GM12878 (cell line): ENCODE measurements at regions not wholly inside any gene's neighbourhood (a gene's known extent, or its start where the extent isn't known, plus 50 kb on each side); places are given as distances from the start of the nearest gene placed in this dataset.

ENCODE experiments used
- ATAC-seq: fragments of 200-7000 bp; cut with Tn5 transposase; 3 replicates; pipeline ENCODE4 v1.9.1; 2020; ENCODE audit warnings: mild to moderate bottlenecking, moderate library complexity
- BruUV-seq: library from RNA; stranded (reverse); fragments of 400-500 nt; replicated peaks from 2 replicates; lab custom pipeline; 2021; lab: Mats Ljungman, UMichigan
- CTCF ChIA-PET: fragments of 300-600 bp; sonication (Branson Sonifier 250); formaldehyde crosslinking; extraction: SDS; loops from one replicate; lab custom pipeline; 2021; ENCODE audit warnings: inconsistent platforms; lab: Yijun Ruan, JAX
- POLR2A ChIA-PET: fragments of 350-600 bp; formaldehyde crosslinking; extraction: SDS; loops from one replicate; lab custom pipeline; 2021; ENCODE audit warnings: inconsistent platforms; lab: Charles Lee
- RAD21 ChIA-PET: fragments of 300-600 bp; sonication (Branson Sonifier 250); formaldehyde crosslinking; loops from one replicate; lab custom pipeline; 2023; ENCODE audit warnings: antibody characterized with exemption; ENCODE audit not compliant: unreplicated experiment; lab: Charles Lee
- SMC1A ChIA-PET: fragments of 300-600 bp; sonication (Branson Sonifier 250); formaldehyde crosslinking; loops from one replicate; lab custom pipeline; 2023; ENCODE audit not compliant: unreplicated experiment, uncharacterized antibody; lab: Charles Lee
- DNase-seq: peaks from one replicate; pipeline ENCODE4 v3.0.0-alpha.2; 2011; ENCODE audit warnings: low read depth, low spot score
- FAIRE-seq: peaks from 3 replicates; lab custom pipeline; 2011; peaks lifted over from hg19 to GRCh38; lab: Jason Lieb, UNC
- H2AFZ ChIP-seq: 2 replicates; pipeline ENCODE4 v1.6.0; 2011; ENCODE audit warnings: low read depth, low read length, control low read depth; ENCODE audit not compliant: control insufficient read depth
- H3K27ac ChIP-seq: 2 replicates; pipeline ENCODE4 v1.5.1; 2011; ENCODE audit warnings: control low read depth; ENCODE audit not compliant: control insufficient read depth, insufficient read depth
- H3K27me3 ChIP-seq, 2 experiments: replicated peaks in 1 of 2; 2 replicates each; pipeline versions ENCODE4 v1.6.0 to v1.6.1; 2011; ENCODE audit warnings: low read length in 1 of 2; ENCODE audit not compliant: control insufficient read depth in 2 of 2, insufficient read depth in 2 of 2
- H3K36me3 ChIP-seq, 2 experiments: 2 replicates each; pipeline ENCODE4 v1.5.1; 2011; ENCODE audit warnings: low read length in 1 of 2; ENCODE audit not compliant: control insufficient read depth in 2 of 2, insufficient read depth in 2 of 2
- H3K4me1 ChIP-seq: 2 replicates; pipeline ENCODE4 v1.6.1; 2011; ENCODE audit warnings: mild to moderate bottlenecking, low read length, moderate library complexity, mixed read lengths; ENCODE audit not compliant: control insufficient read depth, insufficient read depth
- H3K4me2 ChIP-seq: 2 replicates; pipeline ENCODE4 v1.6.0; 2011; ENCODE audit warnings: control low read depth; ENCODE audit not compliant: control insufficient read depth, insufficient read depth
- H3K4me3 ChIP-seq: fragments of 200-600 bp; sonication (generic); 2 replicates; pipeline ENCODE4 v1.5.1; 2016
- H3K79me2 ChIP-seq: 2 replicates; pipeline ENCODE4 v1.6.0; 2011; ENCODE audit warnings: low read length; ENCODE audit not compliant: control insufficient read depth, insufficient read depth
- H3K9ac ChIP-seq: 2 replicates; pipeline ENCODE4 v1.8.0; 2011; ENCODE audit warnings: low read length, control low read depth, mixed read lengths; ENCODE audit not compliant: control insufficient read depth, insufficient read depth
- H3K9me3 ChIP-seq: replicated peaks from 3 replicates; pipeline ENCODE4 v1.5.1; 2011; ENCODE audit warnings: mild to moderate bottlenecking, low read length; ENCODE audit not compliant: control insufficient read depth, insufficient read depth
- H4K20me1 ChIP-seq: 2 replicates; pipeline ENCODE4 v1.6.0; 2011; ENCODE audit not compliant: control insufficient read depth, insufficient read depth
- CHD2 ChIP-seq: IDR thresholded peaks from 2 replicates; pipeline ENCODE4 v1.6.1; 2011; ENCODE audit warnings: low read depth, low read length, improper control_type of control experiment, borderline replicate concordance
- IKZF1 ChIP-seq: fragments of 450-650 bp; conservative IDR thresholded peaks from 2 replicates; pipeline ENCODE4 v1.6.1; 2017; ENCODE audit warnings: antibody characterized with exemption, mild to moderate bottlenecking
- SMAD5 ChIP-seq: IDR thresholded peaks from 2 replicates; pipeline ENCODE4 v1.6.1; 2016; ENCODE audit warnings: antibody characterized with exemption, low read depth
- WGBS: methylation state at CpG from one replicate; pipeline ENCODE4 v1.1.6; 2016; ENCODE audit warnings: low lambda C conversion rate; ENCODE audit not compliant: insufficient replicate concordance, insufficient coverage; ENCODE audit errors: missing lambda C conversion rate; 5-methylcytosine and 5-hydroxymethylcytosine counted together
- in situ Hi-C: fragments of 300-500 bp; cut with MboI; formaldehyde crosslinking; loops from 9 replicates; pipeline ENCODE4 v1.14.3; 2018; ENCODE audit warnings: mixed read lengths
- intact Hi-C: fragments of 100-400 bp; cut with micrococcal nuclease; formaldehyde crosslinking; loops from one replicate; pipeline ENCODE4 v1.14.2; 2022; ENCODE audit not compliant: unreplicated experiment
- TF ChIP-seq, protein P1 (sequence below), 3 experiments: IDR thresholded peaks in 2 of 3; conservative IDR thresholded peaks in 1 of 3; 2 replicates each; pipeline ENCODE4 v1.5.1; 2011; ENCODE audit warnings: low read depth in 3 of 3, low read length in 3 of 3, mild to moderate bottlenecking in 3 of 3, control low read depth in 2 of 3, moderate library complexity in 2 of 3, inconsistent platforms in 1 of 3, mixed read lengths in 1 of 3; ENCODE audit not compliant: control insufficient read depth in 2 of 3, insufficient read depth in 1 of 3; ENCODE audit errors: extremely low read depth in 1 of 3
- TF ChIP-seq, protein P2 (sequence below): IDR thresholded peaks from 2 replicates; pipeline ENCODE4 v1.6.1; 2011; ENCODE audit warnings: mild to moderate bottlenecking, low read depth, low read length, moderate library complexity; ENCODE audit not compliant: insufficient replicate concordance
- TF ChIP-seq, protein P3 (sequence below): fragments of 450-650 bp; formaldehyde crosslinking; IDR thresholded peaks from 2 replicates; pipeline ENCODE4 v1.4.0; 2020; ENCODE audit warnings: mild to moderate bottlenecking, moderate library complexity
- TF ChIP-seq, protein P4 (sequence below): fragments of 450-650 bp; IDR thresholded peaks from 2 replicates; pipeline ENCODE4 v1.6.1; 2016; ENCODE audit warnings: mild to moderate bottlenecking, moderate library complexity, borderline replicate concordance

DNA sequence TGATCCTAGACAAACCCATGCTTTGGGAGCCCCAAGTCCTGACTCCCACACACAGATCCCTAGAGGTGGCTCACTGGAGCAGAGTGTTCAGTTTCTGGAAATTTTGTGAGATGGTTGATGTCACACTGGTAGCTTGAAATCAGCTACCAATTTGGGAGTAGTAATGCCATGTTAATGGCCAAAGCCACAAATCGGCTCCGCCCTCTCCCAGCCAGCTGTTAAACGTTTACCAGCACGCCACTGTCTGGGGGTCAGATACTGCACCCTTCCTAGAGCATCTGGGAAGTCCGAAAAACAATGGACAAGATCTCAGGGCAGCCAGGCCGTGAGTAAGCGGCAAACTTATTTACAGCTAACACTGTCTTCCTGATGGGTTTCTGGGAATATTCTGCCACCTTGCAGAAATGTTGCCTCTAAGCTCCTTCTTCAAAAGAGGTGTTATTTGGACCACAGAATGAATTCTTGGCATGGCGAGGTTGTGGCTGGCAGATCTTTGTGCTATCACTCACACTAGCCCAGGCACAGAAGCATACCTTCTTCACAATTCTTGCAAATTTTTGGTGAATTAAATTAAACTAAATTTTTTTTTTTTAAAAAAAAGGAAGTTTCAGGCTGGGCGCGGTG, 60.2 kb upstream of the FZD7 start (continued):
- TF ChIP-seq, protein P1, sequence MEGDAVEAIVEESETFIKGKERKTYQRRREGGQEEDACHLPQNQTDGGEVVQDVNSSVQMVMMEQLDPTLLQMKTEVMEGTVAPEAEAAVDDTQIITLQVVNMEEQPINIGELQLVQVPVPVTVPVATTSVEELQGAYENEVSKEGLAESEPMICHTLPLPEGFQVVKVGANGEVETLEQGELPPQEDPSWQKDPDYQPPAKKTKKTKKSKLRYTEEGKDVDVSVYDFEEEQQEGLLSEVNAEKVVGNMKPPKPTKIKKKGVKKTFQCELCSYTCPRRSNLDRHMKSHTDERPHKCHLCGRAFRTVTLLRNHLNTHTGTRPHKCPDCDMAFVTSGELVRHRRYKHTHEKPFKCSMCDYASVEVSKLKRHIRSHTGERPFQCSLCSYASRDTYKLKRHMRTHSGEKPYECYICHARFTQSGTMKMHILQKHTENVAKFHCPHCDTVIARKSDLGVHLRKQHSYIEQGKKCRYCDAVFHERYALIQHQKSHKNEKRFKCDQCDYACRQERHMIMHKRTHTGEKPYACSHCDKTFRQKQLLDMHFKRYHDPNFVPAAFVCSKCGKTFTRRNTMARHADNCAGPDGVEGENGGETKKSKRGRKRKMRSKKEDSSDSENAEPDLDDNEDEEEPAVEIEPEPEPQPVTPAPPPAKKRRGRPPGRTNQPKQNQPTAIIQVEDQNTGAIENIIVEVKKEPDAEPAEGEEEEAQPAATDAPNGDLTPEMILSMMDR (IDR thresholded peaks at IDR 0.05 in 2 of 3, conservative IDR thresholded peaks at IDR 0.05 in 1 of 3; ENCODE audit: control insufficient read depth in 2 of 3, extremely low read depth in 1 of 3, insufficient read depth in 1 of 3, low read depth in 3 of 3, low read length in 3 of 3): no peak
- TF ChIP-seq, protein P2, sequence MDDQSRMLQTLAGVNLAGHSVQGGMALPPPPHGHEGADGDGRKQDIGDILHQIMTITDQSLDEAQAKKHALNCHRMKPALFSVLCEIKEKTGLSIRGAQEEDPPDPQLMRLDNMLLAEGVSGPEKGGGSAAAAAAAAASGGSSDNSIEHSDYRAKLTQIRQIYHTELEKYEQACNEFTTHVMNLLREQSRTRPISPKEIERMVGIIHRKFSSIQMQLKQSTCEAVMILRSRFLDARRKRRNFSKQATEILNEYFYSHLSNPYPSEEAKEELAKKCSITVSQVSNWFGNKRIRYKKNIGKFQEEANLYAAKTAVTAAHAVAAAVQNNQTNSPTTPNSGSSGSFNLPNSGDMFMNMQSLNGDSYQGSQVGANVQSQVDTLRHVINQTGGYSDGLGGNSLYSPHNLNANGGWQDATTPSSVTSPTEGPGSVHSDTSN: no peak

DNA sequence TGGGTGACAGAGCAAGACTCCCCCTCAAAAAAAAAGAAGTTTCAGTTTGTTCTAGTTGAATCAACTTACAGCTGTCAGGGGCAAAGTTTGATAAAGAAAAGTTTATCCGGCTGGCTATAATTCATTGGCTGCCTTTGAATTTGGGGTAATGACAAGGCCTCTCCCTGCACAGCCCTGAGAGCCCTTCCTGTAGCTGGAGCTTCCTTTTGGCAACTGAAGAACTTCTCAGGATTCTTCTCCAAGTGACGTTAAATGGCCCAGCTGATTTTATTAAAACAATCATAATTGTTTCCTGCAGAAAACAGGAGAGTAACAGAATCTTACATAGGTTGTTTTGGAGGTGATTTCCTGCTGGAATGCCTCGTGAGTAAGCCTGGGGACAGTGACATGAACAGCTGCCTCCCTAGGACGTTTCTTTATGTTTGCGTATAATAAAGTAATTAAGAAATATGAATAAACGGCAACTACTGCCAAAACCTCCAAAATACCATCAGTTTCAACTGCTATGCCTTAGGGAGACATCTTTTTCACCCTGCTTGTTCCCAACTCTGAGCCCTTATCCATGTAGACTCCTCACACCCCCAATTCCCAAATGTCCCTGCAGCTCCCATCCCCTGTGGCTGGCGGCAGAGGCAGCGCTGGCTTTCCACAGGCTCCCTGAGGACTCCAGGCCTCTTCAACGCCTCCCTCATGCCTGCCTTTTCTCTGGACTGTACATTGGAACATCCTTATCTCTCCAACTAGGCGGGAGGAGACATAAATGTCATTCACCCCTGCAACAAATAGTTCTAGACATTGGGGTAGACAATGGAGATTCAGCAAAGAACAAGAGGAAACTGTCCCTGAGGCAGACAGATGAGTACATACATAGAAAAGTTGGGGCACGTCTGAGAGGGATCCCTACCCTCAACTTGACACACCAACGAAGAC, 59.2 kb upstream of the FZD7 start:
- BruUV-seq: no TSS peak
- in situ Hi-C loops (no loop called here), intact Hi-C loops (loop anchor here (5.0 kb wide), 1 partner anchor 63 kb away; no protein-coding TSS in a partner anchor)
- H3K27ac ChIP-seq: no peak overlapping the region
- no peaks in the 10 kb centered on the region for H4K20me1 ChIP-seq
- 37% methylated on average over 12 of the region's 12 CpGs for WGBS
- H3K36me3 ChIP-seq: no peaks in the 10 kb centered on the region
- no peaks in the 10 kb centered on the region for H3K4me1 ChIP-seq
- no peaks in the 10 kb centered on the region for H3K79me2 ChIP-seq
- no peak overlapping the region for H2AFZ ChIP-seq
- no peaks in the 10 kb centered on the region for H3K9me3 ChIP-seq
- no peak overlapping the region for H3K9ac ChIP-seq
- ChIA-PET SMC1A (interaction anchor here (0.7 to 3.7 kb wide), 7 partner anchors 17 to 113 kb away, joined by 3 to 11 read pairs (median 3); no protein-coding TSS in a partner anchor), CTCF (interaction anchor here (1.0 kb wide), 1 partner anchor 15 kb away, joined by 4 read pairs; no protein-coding TSS in a partner anchor), RAD21 (interaction anchor here (0.6 kb wide), 1 partner anchor 9 kb away, joined by 3 read pairs; no protein-coding TSS in a partner anchor), POLR2A (interaction anchor here (1.1 kb wide), 1 partner anchor 31 kb away, joined by 3 read pairs; no protein-coding TSS in a partner anchor)
- FAIRE-seq (no peak), DNase-seq (no peak), ATAC-seq (no peak)
- no peak overlapping the region for H3K4me3 ChIP-seq
- no peaks in the 10 kb centered on the region for H3K27me3 ChIP-seq
- no peak overlapping the region for H3K4me2 ChIP-seq
- no peak for TF ChIP-seq IKZF1
- TF ChIP-seq, protein P3, sequence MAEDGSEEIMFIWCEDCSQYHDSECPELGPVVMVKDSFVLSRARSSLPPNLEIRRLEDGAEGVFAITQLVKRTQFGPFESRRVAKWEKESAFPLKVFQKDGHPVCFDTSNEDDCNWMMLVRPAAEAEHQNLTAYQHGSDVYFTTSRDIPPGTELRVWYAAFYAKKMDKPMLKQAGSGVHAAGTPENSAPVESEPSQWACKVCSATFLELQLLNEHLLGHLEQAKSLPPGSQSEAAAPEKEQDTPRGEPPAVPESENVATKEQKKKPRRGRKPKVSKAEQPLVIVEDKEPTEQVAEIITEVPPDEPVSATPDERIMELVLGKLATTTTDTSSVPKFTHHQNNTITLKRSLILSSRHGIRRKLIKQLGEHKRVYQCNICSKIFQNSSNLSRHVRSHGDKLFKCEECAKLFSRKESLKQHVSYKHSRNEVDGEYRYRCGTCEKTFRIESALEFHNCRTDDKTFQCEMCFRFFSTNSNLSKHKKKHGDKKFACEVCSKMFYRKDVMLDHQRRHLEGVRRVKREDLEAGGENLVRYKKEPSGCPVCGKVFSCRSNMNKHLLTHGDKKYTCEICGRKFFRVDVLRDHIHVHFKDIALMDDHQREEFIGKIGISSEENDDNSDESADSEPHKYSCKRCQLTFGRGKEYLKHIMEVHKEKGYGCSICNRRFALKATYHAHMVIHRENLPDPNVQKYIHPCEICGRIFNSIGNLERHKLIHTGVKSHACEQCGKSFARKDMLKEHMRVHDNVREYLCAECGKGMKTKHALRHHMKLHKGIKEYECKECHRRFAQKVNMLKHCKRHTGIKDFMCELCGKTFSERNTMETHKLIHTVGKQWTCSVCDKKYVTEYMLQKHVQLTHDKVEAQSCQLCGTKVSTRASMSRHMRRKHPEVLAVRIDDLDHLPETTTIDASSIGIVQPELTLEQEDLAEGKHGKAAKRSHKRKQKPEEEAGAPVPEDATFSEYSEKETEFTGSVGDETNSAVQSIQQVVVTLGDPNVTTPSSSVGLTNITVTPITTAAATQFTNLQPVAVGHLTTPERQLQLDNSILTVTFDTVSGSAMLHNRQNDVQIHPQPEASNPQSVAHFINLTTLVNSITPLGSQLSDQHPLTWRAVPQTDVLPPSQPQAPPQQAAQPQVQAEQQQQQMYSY (CRISPR knock-in tag): no peak
- TF ChIP-seq, protein P4, sequence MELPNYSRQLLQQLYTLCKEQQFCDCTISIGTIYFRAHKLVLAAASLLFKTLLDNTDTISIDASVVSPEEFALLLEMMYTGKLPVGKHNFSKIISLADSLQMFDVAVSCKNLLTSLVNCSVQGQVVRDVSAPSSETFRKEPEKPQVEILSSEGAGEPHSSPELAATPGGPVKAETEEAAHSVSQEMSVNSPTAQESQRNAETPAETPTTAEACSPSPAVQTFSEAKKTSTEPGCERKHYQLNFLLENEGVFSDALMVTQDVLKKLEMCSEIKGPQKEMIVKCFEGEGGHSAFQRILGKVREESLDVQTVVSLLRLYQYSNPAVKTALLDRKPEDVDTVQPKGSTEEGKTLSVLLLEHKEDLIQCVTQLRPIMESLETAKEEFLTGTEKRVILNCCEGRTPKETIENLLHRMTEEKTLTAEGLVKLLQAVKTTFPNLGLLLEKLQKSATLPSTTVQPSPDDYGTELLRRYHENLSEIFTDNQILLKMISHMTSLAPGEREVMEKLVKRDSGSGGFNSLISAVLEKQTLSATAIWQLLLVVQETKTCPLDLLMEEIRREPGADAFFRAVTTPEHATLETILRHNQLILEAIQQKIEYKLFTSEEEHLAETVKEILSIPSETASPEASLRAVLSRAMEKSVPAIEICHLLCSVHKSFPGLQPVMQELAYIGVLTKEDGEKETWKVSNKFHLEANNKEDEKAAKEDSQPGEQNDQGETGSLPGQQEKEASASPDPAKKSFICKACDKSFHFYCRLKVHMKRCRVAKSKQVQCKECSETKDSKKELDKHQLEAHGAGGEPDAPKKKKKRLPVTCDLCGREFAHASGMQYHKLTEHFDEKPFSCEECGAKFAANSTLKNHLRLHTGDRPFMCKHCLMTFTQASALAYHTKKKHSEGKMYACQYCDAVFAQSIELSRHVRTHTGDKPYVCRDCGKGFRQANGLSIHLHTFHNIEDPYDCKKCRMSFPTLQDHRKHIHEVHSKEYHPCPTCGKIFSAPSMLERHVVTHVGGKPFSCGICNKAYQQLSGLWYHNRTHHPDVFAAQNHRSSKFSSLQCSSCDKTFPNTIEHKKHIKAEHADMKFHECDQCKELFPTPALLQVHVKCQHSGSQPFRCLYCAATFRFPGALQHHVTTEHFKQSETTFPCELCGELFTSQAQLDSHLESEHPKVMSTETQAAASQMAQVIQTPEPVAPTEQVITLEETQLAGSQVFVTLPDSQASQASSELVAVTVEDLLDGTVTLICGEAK: no peak
- TF ChIP-seq SMAD5: no peak
- no peak for TF ChIP-seq CHD2
